Breast epithelium (tissue), 3 donors: ENCODE measurements at regions not wholly inside any gene's neighbourhood (a gene's known extent, or its start where the extent isn't known, plus 50 kb on each side); places are given as distances from the start of the nearest gene placed in this dataset.

Experiments
- CTCF ChIP-seq, 3 donors: fragments of 450-650 bp; IDR thresholded peaks; one replicate each; pipeline ENCODE4 v1.5.1; 2016 to 2017; ENCODE audit warnings: antibody characterized with exemption in 3 of 3, mild to moderate bottlenecking in 3 of 3, moderate library complexity in 3 of 3
- POLR2AphosphoS5 ChIP-seq, 3 donors: sonication (generic); formaldehyde crosslinking; IDR thresholded peaks; one replicate each; pipeline ENCODE4 v1.6.1; 2017; ENCODE audit warnings: antibody characterized with exemption in 3 of 3

GRCh38 chr5:145499483-145499882, 335.7 kb downstream of the PRELID2 start:
- TF ChIP-seq CTCF (IDR thresholded peaks at IDR 0.05) (no peak), POLR2AphosphoS5 (IDR thresholded peaks at IDR 0.05) (no peak)
